Fibroblast of skin of right quadriceps (primary cell): ENCODE measurements at regions not wholly inside any gene's neighbourhood (a gene's known extent, or its start where the extent isn't known, plus 50 kb on each side); places are given as distances from the start of the nearest gene placed in this dataset.

Source experiments
- DNase-seq: peaks from one replicate; pipeline ENCODE4 v3.0.0-alpha.2; 2013

DNA sequence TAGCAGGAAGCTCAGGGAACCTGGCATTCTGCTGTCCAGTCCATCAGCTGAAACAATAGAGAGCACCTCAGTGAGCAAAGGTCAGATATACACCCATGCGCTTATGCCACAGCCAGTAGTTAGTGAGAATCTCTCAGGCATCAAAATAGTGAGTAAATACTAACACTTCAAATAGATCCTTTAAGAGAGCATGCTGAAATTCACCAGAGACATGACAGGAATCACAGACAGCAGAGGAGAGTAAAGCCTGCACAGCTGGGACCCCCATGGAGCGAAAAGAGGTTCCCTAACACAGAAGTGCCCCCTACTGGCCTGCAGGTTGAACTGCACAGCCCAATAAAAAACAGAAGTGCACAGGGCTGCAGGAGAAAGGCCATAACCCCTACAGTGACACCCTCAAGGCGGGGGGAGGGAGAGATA is 57.6 kb upstream of the ANTXRL start:
- DNase-seq: no peak

- no peak for DNase-seq
These were observed 56.2 kb upstream of the ANTXRL start for GRCh38 chr10:46230615-46231014.

DNA sequence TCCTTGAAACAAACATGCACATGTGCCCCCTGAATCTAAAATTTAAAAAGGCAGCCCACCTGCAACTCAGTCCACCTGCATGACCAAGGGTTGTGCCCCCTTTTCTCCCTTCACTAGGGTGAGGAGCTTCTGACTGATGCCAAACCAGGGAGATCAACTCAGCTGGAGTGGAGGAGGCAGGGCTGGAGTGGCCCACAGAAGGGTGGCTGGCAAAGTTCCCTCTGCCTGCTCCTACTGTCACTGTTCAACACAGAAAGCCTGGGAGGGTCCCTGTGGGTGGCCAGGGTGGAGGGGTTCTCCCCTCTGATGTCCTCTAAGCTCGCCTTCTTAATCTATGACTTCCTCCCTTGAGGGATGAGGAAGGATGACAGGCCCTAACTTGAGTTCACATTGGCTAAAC is 55.7 kb upstream of the ANTXRL start:
- no peak for DNase-seq

GRCh38 chr10:46232084-46232483 is 54.7 kb upstream of the ANTXRL start:
- no peak for DNase-seq

GRCh38 chr10:46232666-46233065 is 54.1 kb upstream of the ANTXRL start:
- no peak for DNase-seq

- DNase-seq: no peak
These were observed 53.6 kb upstream of the ANTXRL start for GRCh38 chr10:46233181-46233580.

GRCh38 chr10:46234026-46234425 is 52.8 kb upstream of the ANTXRL start:
- DNase-seq: no peak

- no peak for DNase-seq
These were observed 52.3 kb upstream of the ANTXRL start for GRCh38 chr10:46234431-46235060.

DNA sequence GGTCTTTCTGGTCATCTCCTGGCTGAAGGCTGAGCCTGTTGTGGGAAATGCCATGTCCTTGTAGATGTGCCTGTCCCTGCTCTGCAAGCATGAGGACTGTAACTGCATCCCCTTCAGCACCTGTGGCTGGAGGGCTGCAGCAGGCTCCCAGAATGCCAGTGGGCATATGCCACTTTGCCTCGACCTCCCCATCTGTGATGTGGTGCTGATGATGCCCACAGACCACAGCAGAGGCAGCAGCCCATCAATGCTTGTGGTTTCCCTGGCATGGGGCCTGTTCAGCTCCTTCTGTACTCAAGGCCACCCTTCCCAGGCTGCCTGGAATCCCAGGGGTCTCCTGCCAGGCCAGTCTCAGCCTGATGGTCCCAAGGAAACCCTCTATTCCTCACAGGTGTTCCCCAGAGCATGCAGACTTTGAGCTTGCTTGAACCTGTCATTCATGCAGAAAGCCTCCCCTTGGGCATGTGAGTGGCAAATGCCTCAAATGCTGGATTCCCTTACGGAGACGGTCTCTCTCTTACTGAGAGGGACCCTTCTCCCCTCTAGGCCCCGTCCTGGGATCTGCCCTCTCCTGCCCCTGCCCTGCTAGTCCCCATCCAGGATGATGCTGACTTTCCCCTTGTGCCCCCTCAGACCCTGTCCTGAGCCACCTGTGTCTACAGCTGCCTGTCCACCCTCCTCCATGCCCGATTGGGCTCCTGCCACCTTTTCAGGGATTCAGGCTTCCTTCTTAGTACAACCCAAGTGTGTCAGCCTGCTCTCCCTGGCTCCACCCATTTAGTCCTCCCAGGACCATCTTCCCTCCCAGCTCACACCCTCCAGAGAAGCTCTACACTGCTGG is 50.9 kb upstream of the ANTXRL start:
- no peak for DNase-seq

GRCh38 chr10:46236546-46236887 is 50.3 kb upstream of the ANTXRL start:
- DNase-seq: no peak

GRCh38 chr10:46236941-46237681 is 49.7 kb upstream of the ANTXRL start:
- no peak for DNase-seq
